ENCODE measurements at regions not wholly inside any gene's neighbourhood (a gene's known extent, or its start where the extent isn't known, plus 50 kb on each side); places are given as distances from the start of the nearest gene placed in this dataset.

DNA sequence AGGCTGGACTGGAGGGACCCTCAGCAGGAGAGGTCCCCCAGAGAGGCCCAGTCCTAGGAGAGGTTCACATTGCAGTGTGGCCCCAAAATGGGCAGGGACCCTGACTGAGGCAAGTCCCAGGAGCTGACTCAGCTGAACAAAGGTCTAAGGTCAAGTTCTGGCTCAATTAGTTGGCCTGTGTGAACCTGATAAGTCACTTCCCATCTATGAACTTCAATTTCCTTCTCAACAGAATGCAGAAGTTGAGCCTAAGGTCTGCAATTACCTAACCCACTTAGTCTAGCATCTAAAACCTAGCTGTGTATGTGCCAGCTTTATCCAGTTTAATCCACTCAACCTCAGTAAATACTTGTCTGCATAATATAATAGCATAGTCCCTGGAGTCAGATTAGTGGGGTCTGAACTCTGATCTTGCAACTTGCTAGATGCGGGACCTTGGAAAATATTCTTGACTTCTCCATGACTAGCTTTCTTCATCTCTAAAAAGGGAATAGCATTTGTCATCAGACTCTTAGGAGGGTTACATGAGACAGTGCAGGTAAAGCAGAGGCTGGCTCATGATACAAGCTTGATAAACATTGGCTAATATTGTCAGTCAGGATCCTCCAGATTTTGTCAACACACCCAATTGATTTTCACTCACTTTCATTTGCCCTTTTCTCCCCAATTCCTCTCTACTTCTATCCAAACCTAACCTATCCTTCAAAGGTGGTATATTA lies 465.5 kb downstream of the INSC start:
- H3K4me1 ChIP-seq (replicated peaks in 1 of 2), result no peaks in the 10 kb centered on the region
- no peak for DNase-seq
- no peaks in the 10 kb centered on the region for H3K9me3 ChIP-seq (replicated peaks in 1 of 3)
- no peak for TF ChIP-seq POLR2A (IDR thresholded peaks at IDR 0.05)
- TF ChIP-seq, protein P1, sequence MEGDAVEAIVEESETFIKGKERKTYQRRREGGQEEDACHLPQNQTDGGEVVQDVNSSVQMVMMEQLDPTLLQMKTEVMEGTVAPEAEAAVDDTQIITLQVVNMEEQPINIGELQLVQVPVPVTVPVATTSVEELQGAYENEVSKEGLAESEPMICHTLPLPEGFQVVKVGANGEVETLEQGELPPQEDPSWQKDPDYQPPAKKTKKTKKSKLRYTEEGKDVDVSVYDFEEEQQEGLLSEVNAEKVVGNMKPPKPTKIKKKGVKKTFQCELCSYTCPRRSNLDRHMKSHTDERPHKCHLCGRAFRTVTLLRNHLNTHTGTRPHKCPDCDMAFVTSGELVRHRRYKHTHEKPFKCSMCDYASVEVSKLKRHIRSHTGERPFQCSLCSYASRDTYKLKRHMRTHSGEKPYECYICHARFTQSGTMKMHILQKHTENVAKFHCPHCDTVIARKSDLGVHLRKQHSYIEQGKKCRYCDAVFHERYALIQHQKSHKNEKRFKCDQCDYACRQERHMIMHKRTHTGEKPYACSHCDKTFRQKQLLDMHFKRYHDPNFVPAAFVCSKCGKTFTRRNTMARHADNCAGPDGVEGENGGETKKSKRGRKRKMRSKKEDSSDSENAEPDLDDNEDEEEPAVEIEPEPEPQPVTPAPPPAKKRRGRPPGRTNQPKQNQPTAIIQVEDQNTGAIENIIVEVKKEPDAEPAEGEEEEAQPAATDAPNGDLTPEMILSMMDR (IDR thresholded peaks at IDR 0.05), result no peak
- H3K27ac ChIP-seq, result no peak overlapping the region
- no peaks in the 10 kb centered on the region for H3K36me3 ChIP-seq (replicated peaks in 1 of 2)
- no peak overlapping the region for H3K4me3 ChIP-seq
- intact Hi-C loops (cut with DNase I), result no loop called here
- H3K27me3 ChIP-seq, result no peaks in the 10 kb centered on the region
- 82 to 100% (median 91%) methylated on average over 1 of the region's 1 CpG for WGBS, 4 donors

DNA sequence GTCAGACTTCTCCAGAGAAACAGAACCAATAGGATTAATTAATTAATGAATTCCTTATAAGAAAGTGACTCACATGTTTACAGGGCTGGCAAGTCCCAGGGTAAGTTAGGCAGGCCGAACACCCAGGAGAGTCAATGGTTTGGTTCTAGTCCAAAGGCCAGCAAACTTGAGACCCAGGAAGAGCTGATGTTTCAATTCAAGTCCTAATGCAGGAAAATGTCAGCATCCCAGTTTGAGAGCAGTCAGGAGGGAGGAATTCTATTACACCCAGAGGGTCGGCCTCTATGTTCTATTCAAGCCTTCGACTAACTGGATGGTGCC lies 466.0 kb downstream of the INSC start:
- intact Hi-C loops (cut with DNase I), result no loop called here
- WGBS, 4 donors, result 82 to 94% (median 86%) methylated on average over 3 of the region's 3 CpGs
- H3K27ac ChIP-seq, result no peak overlapping the region
- no peak for TF ChIP-seq POLR2A (IDR thresholded peaks at IDR 0.05)
- H3K27me3 ChIP-seq, result no peaks in the 10 kb centered on the region
- H3K4me3 ChIP-seq, result no peak overlapping the region
- no peaks in the 10 kb centered on the region for H3K9me3 ChIP-seq (replicated peaks in 1 of 3)
- no peaks in the 10 kb centered on the region for H3K36me3 ChIP-seq (replicated peaks in 1 of 2)
- H3K4me1 ChIP-seq (replicated peaks in 1 of 2), result no peaks in the 10 kb centered on the region
- DNase-seq, result no peak

DNA sequence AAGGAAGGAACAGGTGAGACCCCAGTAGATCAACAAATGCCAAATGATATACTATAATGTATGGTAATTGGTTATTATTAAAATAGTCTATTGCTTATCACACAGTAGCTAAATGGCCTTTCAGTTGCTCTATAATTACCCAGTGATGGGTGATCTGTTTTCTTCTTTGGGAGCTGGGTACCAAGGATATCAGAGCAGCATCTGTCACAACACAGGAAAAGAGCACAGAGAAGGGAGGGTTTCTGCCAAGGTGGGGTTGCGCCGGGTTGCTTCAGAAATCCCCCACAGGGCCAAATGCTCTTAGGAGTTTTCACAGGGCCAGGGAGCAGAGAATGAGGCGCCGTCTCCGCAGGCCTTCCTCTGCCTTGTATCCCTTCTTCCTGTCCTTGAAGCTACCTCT lies 469.4 kb downstream of the INSC start:
- Histone ChIP-seq H3K4me1 (replicated peaks in 1 of 2) (no peaks in the 10 kb centered on the region), H3K36me3 (replicated peaks in 1 of 2) (no peaks in the 10 kb centered on the region), H3K9me3 (replicated peaks in 1 of 3) (no peaks in the 10 kb centered on the region), H3K4me3 (no peak overlapping the region), H3K27ac (no peak overlapping the region), H3K27me3 (no peaks in the 10 kb centered on the region)
- intact Hi-C loops (cut with DNase I), result no loop called here
- DNase-seq, result no peak
- TF ChIP-seq, protein P1 (IDR thresholded peaks at IDR 0.05), result no peak
- TF ChIP-seq POLR2A (IDR thresholded peaks at IDR 0.05), result no peak
- WGBS, 4 donors, result 78 to 92% (median 80%) methylated on average over 5 of the region's 5 CpGs

DNA sequence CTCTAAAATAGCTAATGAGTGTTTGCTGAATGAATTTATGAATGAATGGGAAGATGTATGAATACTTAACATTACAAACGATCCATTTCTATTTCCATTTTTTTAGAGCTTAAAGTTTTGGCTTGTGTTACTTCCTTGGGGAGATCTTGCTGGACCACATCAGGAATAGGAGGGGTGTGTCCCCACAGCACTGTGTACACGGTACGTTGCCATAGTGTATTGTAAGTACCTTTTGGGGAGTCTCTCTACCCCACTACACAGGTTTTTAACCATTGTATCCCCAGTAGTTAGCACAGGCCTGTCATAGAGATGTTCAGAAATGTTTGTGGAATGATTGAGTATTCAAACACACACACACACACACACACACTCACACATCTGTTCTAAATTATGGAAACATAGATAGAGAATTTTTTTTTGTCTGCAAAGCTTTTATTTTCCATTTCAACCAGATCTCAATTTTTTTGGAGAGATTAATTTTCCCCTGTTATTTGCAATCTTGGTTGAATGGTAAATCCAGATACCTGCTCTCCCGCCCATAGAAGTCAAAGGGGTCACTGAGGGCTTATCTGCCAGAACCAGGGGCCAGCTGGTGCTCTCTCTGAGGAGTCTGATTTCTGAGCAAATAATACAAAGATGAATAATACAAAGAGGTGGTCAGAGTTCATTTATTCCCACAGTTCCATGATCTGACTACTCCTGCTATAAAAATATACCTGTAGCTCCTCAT lies 471.0 kb downstream of the INSC start:
- no peak for TF ChIP-seq POLR2A (IDR thresholded peaks at IDR 0.05)
- TF ChIP-seq, protein P1 (IDR thresholded peaks at IDR 0.05), result no peak
- DNase-seq, result no peak
- no peak overlapping the region for H3K27ac ChIP-seq
- H3K4me3 ChIP-seq, result no peak overlapping the region
- no peaks in the 10 kb centered on the region for H3K9me3 ChIP-seq (replicated peaks in 1 of 3)
- intact Hi-C loops (cut with DNase I), result no loop called here
- no peaks in the 10 kb centered on the region for H3K36me3 ChIP-seq (replicated peaks in 1 of 2)
- WGBS, 4 donors, result 75 to 87% (median 82%) methylated on average over 4 of the region's 4 CpGs
- H3K27me3 ChIP-seq, result no peaks in the 10 kb centered on the region
- no peaks in the 10 kb centered on the region for H3K4me1 ChIP-seq (replicated peaks in 1 of 2)
